PC-9 (cell line): ENCODE measurements at regions not wholly inside any gene's neighbourhood (a gene's known extent, or its start where the extent isn't known, plus 50 kb on each side); places are given as distances from the start of the nearest gene placed in this dataset.

Experiments used
- CTCF ChIP-seq: fragments of 200-600 bp; sonication (generic); conservative IDR thresholded peaks from 2 replicates; pipeline ENCODE4 v1.6.1; 2017; ENCODE audit warnings: mixed run types, antibody characterized with exemption, mild to moderate bottlenecking, moderate library complexity
- EZH2 ChIP-seq: fragments of 200-600 bp; sonication (generic); IDR thresholded peaks from 2 replicates; pipeline ENCODE4 v1.8.0; 2017; ENCODE audit warnings: antibody characterized with exemption, low read depth

DNA sequence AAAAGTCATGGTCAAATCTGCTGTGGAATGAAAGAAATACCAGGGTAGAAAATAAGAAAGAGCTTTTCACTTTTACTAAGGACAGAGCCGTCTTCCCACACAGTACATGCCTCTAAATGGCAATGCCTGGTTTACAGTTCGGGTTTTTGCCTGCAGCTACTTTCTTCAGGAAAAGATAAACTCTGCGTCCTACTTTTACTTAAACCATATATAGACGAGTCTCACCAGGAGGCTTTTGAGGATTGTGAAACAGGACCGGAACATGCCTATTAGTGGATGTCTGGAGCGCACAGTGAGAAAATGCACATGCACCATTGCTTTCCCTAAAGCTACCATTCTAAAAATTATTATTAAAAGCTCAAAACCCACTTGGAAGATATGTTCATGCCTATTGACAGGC lies 70.5 kb downstream of the KLF6 start:
- no peak for TF ChIP-seq CTCF
- TF ChIP-seq EZH2 = no peak
